Left ventricle myocardium inferior (tissue), 1 donor: ENCODE measurements at regions not wholly inside any gene's neighbourhood (a gene's known extent, or its start where the extent isn't known, plus 50 kb on each side); places are given as distances from the start of the nearest gene placed in this dataset.

Experiments used
- DNase-seq: peaks from one replicate; pipeline ENCODE4 v3.0.0-alpha.2; 2020
- H3K27ac ChIP-seq: fragments of 200-600 bp; replicated peaks from 2 replicates; pipeline ENCODE4 v1.8.0; 2021
- H3K27me3 ChIP-seq: fragments of 200-600 bp; 2 replicates; pipeline ENCODE4 v1.8.0; 2021; ENCODE audit warnings: low read depth
- H3K36me3 ChIP-seq: fragments of 200-600 bp; 2 replicates; pipeline ENCODE4 v1.8.0; 2021
- H3K4me1 ChIP-seq: fragments of 200-600 bp; 2 replicates; pipeline ENCODE4 v1.8.0; 2021
- H3K4me3 ChIP-seq: fragments of 200-600 bp; 2 replicates; pipeline ENCODE4 v1.8.0; 2021; ENCODE audit warnings: mild to moderate bottlenecking, moderate library complexity
- H3K9me3 ChIP-seq: fragments of 200-600 bp; replicated peaks from 2 replicates; pipeline ENCODE4 v1.8.0; 2021
- intact Hi-C: fragments of 100-400 bp; cut with micrococcal nuclease; formaldehyde crosslinking; loops from one replicate; pipeline ENCODE4 v1.11.0; 2022
- TF ChIP-seq, protein P1 (sequence below): fragments of 200-600 bp; IDR thresholded peaks from 2 replicates; pipeline ENCODE4 v1.8.0; 2021; ENCODE audit warnings: antibody characterized with exemption, mild to moderate bottlenecking, borderline replicate concordance
- donor health status: DM: no; HTN: yes; CAD: no; lungs with severe emphysema.

DNA sequence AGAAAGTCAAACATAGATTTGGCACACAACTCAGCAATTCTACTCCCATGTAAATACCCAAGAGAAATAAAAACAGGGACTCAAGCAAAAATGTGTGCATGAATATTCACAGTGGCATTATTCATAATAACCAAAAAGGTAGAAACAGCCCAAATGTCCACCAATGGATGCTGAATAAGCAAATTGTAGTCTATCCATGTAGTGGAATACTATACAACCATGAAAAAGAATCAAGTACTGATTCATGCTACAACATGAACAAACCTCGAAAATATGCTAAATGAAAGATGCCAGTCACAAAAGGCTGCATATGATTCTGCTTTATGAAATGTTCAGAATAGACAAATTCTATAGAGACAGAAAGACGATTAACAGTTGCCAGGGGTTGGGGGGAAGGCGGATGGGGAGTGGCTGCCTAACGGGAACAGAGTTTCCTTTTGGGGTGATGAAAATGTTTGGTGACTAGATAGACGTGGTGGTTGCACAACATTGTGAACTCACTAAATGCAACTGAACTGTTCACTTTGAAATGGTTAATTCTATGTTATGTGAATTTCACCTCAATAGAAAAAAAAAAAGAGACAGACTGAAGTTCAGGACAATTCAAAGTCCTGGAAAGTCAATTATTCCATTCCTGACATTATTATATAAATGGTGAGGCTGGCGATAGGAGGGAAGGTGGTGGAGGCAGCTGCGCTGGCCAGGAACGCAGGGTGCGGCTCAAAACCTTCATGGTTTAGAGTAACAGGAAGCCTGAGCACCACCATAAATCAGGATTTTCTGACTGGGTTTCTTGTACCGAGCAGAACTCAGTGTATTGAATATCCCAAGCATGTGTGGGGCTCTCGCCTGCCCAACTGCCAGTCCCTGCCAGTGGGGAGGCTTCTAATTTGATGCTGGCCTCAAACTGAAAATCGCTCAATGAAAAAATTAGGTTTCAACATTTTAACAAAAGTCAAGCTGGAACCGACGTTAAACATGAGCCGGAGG, 300.9 kb downstream of the C16orf95 start:
- intact Hi-C loops: no loop called here
- TF ChIP-seq, protein P1, sequence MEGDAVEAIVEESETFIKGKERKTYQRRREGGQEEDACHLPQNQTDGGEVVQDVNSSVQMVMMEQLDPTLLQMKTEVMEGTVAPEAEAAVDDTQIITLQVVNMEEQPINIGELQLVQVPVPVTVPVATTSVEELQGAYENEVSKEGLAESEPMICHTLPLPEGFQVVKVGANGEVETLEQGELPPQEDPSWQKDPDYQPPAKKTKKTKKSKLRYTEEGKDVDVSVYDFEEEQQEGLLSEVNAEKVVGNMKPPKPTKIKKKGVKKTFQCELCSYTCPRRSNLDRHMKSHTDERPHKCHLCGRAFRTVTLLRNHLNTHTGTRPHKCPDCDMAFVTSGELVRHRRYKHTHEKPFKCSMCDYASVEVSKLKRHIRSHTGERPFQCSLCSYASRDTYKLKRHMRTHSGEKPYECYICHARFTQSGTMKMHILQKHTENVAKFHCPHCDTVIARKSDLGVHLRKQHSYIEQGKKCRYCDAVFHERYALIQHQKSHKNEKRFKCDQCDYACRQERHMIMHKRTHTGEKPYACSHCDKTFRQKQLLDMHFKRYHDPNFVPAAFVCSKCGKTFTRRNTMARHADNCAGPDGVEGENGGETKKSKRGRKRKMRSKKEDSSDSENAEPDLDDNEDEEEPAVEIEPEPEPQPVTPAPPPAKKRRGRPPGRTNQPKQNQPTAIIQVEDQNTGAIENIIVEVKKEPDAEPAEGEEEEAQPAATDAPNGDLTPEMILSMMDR: no peak
- Histone ChIP-seq H3K36me3 (no peaks in the 10 kb centered on the region), H3K4me3 (no peak overlapping the region), H3K27ac (no peak overlapping the region), H3K27me3 (peaks cover 6% of the 10 kb centered on the region), H3K4me1 (no peaks in the 10 kb centered on the region), H3K9me3 (no peaks in the 10 kb centered on the region)
- no peak for DNase-seq

- Histone ChIP-seq H3K4me3 (no peak overlapping the region), H3K27me3 (peaks cover 6% of the 10 kb centered on the region), H3K36me3 (no peaks in the 10 kb centered on the region), H3K4me1 (no peaks in the 10 kb centered on the region), H3K27ac (no peak overlapping the region), H3K9me3 (no peaks in the 10 kb centered on the region)
- intact Hi-C loops: no loop called here
- TF ChIP-seq, protein P1: no peak
- DNase-seq: no peak
These were observed 299.7 kb downstream of the C16orf95 start for GRCh38 chr16:87017371-87018012.

GRCh38 chr16:87025676-87026075, 291.5 kb downstream of the C16orf95 start:
- TF ChIP-seq, protein P1: no peak
- H3K27me3 ChIP-seq: no peaks in the 10 kb centered on the region
- no peak overlapping the region for H3K4me3 ChIP-seq
- H3K4me1 ChIP-seq: no peaks in the 10 kb centered on the region
- H3K36me3 ChIP-seq: no peaks in the 10 kb centered on the region
- DNase-seq: no peak
- no peaks in the 10 kb centered on the region for H3K9me3 ChIP-seq
- intact Hi-C loops: no loop called here
- no peak overlapping the region for H3K27ac ChIP-seq

DNA sequence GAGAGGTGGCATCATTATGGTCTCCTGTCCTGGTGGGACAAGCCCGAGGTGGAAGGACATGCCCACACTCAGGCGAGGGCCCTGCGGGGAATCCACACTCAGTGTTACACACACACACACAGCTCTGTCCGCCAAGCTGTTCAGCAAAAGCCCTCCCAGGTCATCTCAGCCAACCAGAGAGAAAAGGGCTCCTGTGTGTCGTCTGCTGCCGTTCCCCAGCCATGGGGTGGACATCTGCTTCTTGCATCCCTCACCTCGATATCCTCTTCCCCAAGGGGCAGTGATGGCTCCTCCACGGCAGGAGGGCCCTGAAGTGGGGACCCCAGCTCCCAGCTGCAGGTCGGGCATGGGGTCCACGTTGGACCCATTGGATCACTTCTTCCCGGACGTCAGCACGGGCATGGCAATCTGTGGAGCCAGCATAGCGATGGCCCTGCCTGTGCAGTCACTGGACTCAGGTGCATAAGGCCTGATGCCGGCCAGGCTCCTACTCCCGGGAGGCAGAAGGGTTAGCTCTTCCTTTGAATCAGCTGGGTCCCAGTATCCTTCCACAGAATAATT, 290.1 kb downstream of the C16orf95 start:
- Histone ChIP-seq H3K27me3 (no peaks in the 10 kb centered on the region), H3K27ac (no peak overlapping the region), H3K4me1 (peaks cover 2% of the 10 kb centered on the region), H3K4me3 (no peak overlapping the region), H3K36me3 (no peaks in the 10 kb centered on the region), H3K9me3 (no peaks in the 10 kb centered on the region)
- intact Hi-C loops: no loop called here
- TF ChIP-seq, protein P1: no peak
- DNase-seq: no peak

GRCh38 chr16:87028481-87029320, 288.5 kb downstream of the C16orf95 start:
- no peak for DNase-seq
- no peaks in the 10 kb centered on the region for H3K27me3 ChIP-seq

More at GRCh38 chr16:87028481-87029320, 288.5 kb downstream of the C16orf95 start:
- Histone ChIP-seq H3K4me1 (peaks cover 18% of the 10 kb centered on the region), H3K27ac (no peak overlapping the region), H3K4me3 (no peak overlapping the region), H3K36me3 (no peaks in the 10 kb centered on the region), H3K9me3 (no peaks in the 10 kb centered on the region)
- TF ChIP-seq, protein P1: no peak
- intact Hi-C loops: no loop called here
